ENCODE measurements at regions not wholly inside any gene's neighbourhood (a gene's known extent, or its start where the extent isn't known, plus 50 kb on each side); places are given as distances from the start of the nearest gene placed in this dataset.

DNA sequence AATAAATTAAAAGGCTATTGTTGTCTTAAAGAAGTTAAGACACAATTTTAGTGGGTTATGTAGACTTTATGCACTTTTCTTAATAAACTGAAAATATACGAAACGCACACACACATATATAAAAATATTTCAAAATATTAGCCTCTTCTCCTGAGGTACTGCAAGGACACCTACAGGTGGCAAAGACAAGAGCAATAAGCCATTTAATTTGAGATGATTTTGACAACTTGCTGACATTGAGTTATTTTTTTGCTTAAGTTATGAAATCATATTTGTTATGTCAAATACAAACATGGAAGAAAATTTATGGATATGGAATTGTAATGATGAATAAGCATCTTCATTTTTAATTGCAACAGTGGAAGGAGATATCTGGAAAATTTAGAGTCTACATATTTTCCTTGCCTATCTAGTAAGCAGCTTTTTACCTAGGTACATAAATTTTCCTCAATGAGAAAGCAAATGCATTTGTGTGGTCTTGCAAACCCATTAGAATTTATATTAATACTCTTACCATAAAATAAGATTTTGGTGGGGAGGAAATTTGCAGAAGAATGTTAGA lies 301.6 kb downstream of the ISL1 start:
- TF ChIP-seq CTCF (conservative IDR thresholded peaks at IDR 0.05; ENCODE audit: low read depth, low read length): no peak
- no peak for TF ChIP-seq FOS (IDR thresholded peaks at IDR 0.05; ENCODE audit: low read depth, low read length)
- TF ChIP-seq CHD1 (IDR thresholded peaks at IDR 0.05; ENCODE audit: low read depth, low read length): no peak
- no peak for TF ChIP-seq POLR2A (IDR thresholded peaks at IDR 0.05; ENCODE audit: low read depth, low read length)
- TF ChIP-seq MAZ (IDR thresholded peaks at IDR 0.05; ENCODE audit: borderline replicate concordance, low read depth, low read length): no peak
- TF ChIP-seq SMC3 (IDR thresholded peaks at IDR 0.05; ENCODE audit: low read depth, low read length): no peak
- no peak for TF ChIP-seq CEBPB (IDR thresholded peaks at IDR 0.05; ENCODE audit: low read depth, low read length)
- TF ChIP-seq USF2 (IDR thresholded peaks at IDR 0.05; ENCODE audit: low read depth, low read length): no peak
- TF ChIP-seq MXI1 (IDR thresholded peaks at IDR 0.05; ENCODE audit: borderline replicate concordance, low read depth, low read length): no peak
- TF ChIP-seq ELK1 (IDR thresholded peaks at IDR 0.05; ENCODE audit: borderline replicate concordance, low read depth, low read length): no peak
- TF ChIP-seq RCOR1 (IDR thresholded peaks at IDR 0.05; ENCODE audit: insufficient replicate concordance, low read length): no peak
- no peak for TF ChIP-seq NFE2L2 (IDR thresholded peaks at IDR 0.05; ENCODE audit: low read depth, low read length)
